DMS53 (cell line): ENCODE measurements at regions not wholly inside any gene's neighbourhood (a gene's known extent, or its start where the extent isn't known, plus 50 kb on each side); places are given as distances from the start of the nearest gene placed in this dataset.

Experiments
- DNase-seq: peaks from one replicate; lab custom pipeline; 2025; lab: John Stamatoyannopoulos, UW

- DNase-seq: no peak
Observed at GRCh38 chr17:34874478-34874877, 86.8 kb downstream of the CCT6B start.

DNA sequence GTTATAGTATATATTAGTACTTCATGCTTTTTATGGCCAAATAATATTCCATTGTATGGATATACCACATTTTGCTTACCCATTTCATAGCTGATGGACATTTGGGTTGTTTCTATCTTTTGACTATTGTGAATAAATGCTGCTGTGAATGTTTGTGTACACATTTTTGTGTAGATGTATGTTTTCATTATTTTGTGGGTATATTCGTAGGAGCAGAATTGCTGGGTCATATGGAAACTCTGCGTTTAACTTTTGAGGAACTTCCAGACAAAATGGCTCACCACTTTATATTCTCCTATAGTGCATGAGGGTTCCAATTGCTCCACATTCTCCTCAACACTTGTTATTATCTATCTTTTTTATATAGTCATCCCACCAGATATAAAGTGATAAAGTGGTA is 88.6 kb downstream of the CCT6B start:
- no peak for DNase-seq

DNA sequence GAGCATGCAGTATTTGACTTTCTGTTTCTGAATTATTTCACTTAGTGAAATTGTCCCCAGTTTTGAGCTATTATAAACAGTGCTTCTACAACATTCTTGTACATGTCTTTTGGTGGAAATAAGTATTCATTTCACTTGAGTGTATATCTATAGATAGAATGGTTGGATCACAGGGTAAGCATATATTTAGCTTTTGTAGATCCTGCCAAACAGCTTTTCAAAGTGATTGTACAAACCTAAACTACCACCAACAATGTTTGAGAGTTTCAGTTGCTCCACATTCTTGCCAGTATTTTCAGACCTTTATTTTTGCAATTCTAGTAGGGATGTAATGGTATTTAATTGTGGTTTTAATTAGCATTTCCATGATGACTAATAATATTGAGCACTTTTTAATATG is 91.6 kb downstream of the CCT6B start:
- DNase-seq: no peak

DNA sequence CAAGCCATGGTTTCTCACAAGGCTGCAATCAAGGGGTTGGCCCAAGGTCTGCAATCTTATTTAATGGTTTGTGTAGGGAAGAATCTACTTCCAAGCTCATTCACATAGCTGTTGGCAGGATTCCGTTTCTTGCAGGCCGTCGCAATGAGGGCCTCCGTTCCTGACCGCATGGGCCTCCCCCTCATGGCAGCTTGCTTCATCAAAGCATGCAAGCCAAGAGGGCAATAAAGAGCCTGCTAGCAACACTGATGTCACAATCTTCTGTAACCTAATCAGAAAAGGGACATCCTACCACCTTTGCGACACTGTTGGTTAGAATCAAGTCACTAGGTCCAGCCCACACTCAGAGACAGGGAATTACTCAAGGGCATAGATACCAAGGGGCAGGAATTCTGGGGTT is 95.5 kb downstream of the CCT6B start:
- DNase-seq: no peak

- DNase-seq: no peak
Observed at GRCh38 chr17:34862384-34862783, 98.9 kb downstream of the CCT6B start.

DNA sequence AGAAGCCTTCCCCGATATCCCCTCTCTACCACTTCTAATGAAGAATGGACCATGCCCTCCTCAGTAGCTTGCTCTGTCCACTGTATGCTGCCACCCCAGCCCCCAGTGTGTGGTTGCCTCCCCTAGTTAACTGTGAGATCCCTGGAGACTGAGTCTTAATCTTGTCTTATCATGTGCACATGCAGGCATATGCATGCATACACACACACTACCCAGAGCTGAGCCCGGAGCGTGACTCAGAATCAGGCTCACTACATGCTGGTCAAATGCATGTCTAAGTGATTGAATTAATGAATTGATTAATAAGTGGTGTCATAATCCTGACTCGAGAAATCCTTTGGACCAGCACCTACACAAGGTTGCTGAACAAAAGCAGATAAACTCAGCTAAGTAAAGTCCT is 99.4 kb downstream of the CCT6B start:
- no peak for DNase-seq

DNA sequence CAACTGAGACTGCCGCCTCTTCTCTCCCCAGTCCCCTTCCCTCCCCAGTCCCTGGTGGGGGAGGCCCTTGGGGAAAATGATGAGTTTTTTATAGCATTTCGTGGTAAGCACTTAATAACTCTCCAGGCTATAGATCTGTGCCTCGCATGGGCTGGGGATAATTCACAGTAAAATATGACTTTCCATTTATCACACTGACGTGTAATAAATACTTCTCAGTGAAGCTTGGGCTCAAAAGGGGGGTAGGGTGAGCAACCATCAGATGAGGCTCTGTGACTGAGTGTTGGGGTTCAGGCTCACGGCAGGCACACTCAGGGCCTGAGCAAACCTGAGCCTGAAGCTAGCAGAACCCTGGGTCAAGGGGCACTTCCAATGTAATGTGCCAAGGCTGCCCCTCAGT is 101.6 kb downstream of the CCT6B start:
- no peak for DNase-seq

- DNase-seq: no peak
Observed at GRCh38 chr17:34858591-34859565, 102.4 kb downstream of the CCT6B start.

- DNase-seq: no peak
Observed at GRCh38 chr17:34853924-34854323, 107.3 kb downstream of the CCT6B start.

- peak; percentile 15 for DNase-seq
Observed at GRCh38 chr17:34852614-34853013, 108.6 kb downstream of the CCT6B start.

DNA sequence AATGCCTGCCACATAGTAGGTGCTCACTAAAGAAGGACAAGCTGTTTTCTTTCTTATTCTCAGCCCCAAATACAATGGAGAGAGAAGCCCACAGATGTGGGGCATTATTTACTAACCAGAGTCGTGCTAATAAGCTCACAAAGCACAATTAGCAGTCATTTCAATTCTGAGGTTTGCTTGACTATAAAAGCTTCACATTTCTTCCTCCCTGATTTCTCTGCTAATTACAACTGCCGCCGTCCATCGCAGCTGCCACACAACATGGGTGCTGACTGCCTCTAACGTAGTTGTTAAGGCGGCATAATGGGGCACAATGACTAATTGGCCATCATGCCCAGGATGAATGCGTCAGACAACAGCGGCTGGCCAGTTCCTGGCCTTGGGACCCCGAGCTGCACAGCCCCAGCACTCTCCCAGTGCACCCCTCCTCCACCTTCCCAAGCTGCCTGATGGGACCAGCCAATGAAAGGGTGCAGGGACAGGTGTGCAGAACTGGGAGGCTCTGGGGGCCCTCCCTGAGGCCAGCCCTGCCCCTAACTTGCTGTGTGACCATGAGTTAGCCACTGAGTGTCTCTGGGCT is 109.2 kb downstream of the CCT6B start:
- DNase-seq: no peak

DNA sequence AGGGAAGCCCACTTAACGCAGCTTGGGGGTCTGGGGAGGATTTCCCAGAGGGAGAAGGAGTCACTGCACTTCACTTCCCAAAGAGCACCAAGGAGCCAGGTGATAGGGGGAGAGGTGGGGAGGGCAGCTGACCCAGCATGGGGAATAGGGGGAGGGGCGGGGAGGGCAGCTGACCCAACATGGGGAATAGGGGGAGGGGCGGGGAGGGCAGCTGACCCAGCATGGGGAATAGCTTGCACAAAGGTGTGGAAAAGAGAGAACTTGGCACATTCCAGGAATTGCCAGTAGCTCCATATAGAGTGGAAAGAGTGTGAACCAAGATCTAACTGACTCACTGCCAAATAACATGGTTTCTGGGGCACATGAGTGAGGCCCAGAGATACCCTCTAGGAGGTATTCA is 110.3 kb downstream of the CCT6B start:
- no peak for DNase-seq

DNA sequence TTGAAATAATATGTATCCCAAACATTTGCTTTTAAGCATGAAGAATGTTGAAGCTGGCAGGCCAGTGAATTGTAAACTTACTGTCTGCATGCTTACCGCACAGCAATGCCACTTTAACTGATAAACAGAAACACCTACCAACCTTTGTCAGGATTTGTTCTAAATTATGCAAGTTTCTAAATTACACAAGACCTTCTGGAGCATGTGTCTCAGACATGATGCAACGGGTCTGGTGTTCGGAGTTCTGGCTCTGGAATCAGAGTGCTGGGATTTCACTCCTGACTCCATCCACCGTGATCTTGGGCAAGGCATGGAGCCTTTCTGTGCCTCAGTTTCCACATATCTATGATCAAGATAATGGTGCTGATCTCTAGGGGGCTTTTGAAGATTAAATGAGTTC is 111.2 kb downstream of the CCT6B start:
- no peak for DNase-seq

GRCh38 chr17:34847938-34848337 is 113.3 kb downstream of the CCT6B start:
- no peak for DNase-seq

GRCh38 chr17:34845296-34845695 is 116.0 kb downstream of the CCT6B start:
- DNase-seq: no peak

DNA sequence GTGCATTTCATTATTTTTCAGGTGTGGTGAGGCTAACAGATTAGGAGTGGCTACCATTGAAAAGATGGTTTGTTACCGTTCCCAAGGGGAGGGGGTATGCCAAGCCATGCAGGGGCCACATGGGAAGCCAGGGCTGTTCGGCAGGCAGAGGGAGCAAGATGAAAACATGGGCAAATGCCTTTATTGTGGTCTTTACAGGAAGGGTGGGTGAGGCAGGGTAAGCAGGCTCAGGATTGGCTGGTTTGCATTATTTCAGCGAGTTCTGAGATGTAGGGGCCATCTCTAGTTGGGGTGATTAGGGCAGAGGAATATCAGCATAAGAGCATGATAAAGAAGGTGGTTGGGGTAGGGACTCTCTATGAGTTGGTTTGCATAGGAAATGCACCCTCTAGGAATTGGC is 117.6 kb downstream of the CCT6B start:
- DNase-seq: no peak

GRCh38 chr17:34842235-34842634 is 119.0 kb downstream of the CCT6B start:
- no peak for DNase-seq

- DNase-seq: no peak
Observed at GRCh38 chr17:34841467-34841866, 119.8 kb downstream of the CCT6B start.

- no peak for DNase-seq
Observed at GRCh38 chr17:34840750-34841149, 120.5 kb downstream of the CCT6B start.

DNA sequence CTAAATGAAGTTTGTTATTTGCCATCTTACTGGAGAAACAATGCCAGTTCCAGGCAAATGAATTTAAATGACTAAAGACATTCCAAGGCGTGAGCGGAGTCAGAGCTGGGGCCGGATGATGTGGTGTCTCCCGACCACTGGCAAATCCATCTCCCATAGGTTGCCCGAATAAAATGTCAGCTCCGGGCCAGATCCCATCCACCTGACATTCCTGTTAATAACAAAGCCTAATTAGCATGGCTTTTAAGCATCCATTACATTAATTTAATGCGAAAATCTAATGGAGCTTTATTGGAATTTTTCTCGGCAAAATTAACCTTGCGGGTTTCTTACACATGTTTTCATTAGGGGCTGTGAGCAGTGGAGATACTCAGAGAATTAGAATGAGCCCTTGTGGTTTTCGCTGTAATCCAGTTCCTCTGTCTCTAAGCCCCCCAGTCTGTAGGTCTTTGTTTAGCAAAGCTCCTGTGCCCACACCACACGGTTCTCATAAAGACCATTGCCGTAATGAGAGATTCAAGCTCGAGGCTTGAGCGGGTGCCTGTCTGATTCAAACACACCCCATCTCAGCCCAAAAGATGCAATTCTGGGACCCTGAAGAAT is 123.3 kb downstream of the CCT6B start:
- no peak for DNase-seq

- DNase-seq: no peak
Observed at GRCh38 chr17:34832376-34832775, 128.9 kb downstream of the CCT6B start.

- no peak for DNase-seq
Observed at GRCh38 chr17:34827008-34827407, 134.3 kb downstream of the CCT6B start.

DNA sequence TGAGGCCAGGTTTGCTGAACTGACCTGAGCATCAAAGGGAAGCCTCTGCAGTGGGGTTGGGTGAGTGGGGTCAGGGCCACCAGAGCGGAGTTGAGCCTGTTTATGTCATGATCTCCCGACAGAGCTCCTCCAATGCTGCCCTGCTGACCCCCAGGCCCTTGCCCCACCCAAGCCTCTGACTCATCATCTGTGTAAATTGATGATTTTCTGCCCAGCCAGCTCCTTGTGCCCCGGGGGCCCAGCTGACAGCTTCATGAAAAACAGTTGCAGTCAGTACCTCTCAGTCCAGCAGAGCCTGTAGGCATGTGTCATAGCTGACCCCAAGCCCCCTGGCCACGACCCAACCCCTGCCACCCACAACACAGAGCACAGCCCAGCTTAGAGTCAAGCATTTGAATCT is 134.9 kb downstream of the CCT6B start:
- DNase-seq: no peak
